Activated CD8-positive, alpha-beta T cell treated with anti-CD3 and anti-CD28 coated beads, Interleukin-2, amount 10 ng/mL, durations not matched to agents 7 days and 5 days (primary cell): ENCODE measurements at regions not wholly inside any gene's neighbourhood (a gene's known extent, or its start where the extent isn't known, plus 50 kb on each side); places are given as distances from the start of the nearest gene placed in this dataset.

Experiments used
- ATAC-seq: fragments of 150-1000 bp; cut with Tn5 transposase; one replicate; pipeline ENCODE4 v1.10.0; 2021; ENCODE audit warnings: moderate library complexity
- CTCF ChIA-PET: fragments of 350-600 bp; sonication (Branson Sonifier 250); formaldehyde crosslinking; loops from one replicate; lab custom pipeline; 2021; ENCODE audit warnings: antibody characterized with exemption; lab: Charles Lee
- POLR2A ChIA-PET: fragments of 350-600 bp; sonication (Branson Sonifier 250); formaldehyde crosslinking; loops from one replicate; lab custom pipeline; 2021; ENCODE audit warnings: antibody characterized with exemption; lab: Charles Lee
- DNase-seq: peaks from one replicate; pipeline ENCODE4 v3.0.0-alpha.2; 2020
- H3K27ac Mint-ChIP-seq: one replicate; pipeline ENCODE4 v1.8.0; 2021; ENCODE audit warnings: mild to moderate bottlenecking, mixed read lengths
- H3K27me3 Mint-ChIP-seq: one replicate; pipeline ENCODE4 v1.8.0; 2021; ENCODE audit warnings: low read depth, mixed read lengths
- H3K36me3 Mint-ChIP-seq: one replicate; pipeline ENCODE4 v1.8.0; 2021; ENCODE audit warnings: low read depth, mixed read lengths
- H3K4me1 Mint-ChIP-seq: one replicate; pipeline ENCODE4 v1.8.0; 2021; ENCODE audit warnings: low read depth, mixed read lengths
- H3K4me3 Mint-ChIP-seq: one replicate; pipeline ENCODE4 v1.8.0; 2021; ENCODE audit warnings: mild to moderate bottlenecking, mixed read lengths
- H3K9me3 Mint-ChIP-seq: one replicate; pipeline ENCODE4 v1.8.0; 2022; ENCODE audit warnings: mixed read lengths; ENCODE audit not compliant: insufficient read depth

- Mint-ChIP-seq H3K4me3 (no peak overlapping the region), H3K27ac (no peak overlapping the region), H3K9me3 (no peaks in the 10 kb centered on the region), H3K27me3 (no peaks in the 10 kb centered on the region), H3K36me3 (no peaks in the 10 kb centered on the region), H3K4me1 (no peaks in the 10 kb centered on the region)
- ATAC-seq (no peak), DNase-seq (no peak)
- ChIA-PET POLR2A (no interaction called here), CTCF (no interaction called here)
Observed at GRCh38 chr6:147750413-147750812, 241.9 kb downstream of the SAMD5 start.

DNA sequence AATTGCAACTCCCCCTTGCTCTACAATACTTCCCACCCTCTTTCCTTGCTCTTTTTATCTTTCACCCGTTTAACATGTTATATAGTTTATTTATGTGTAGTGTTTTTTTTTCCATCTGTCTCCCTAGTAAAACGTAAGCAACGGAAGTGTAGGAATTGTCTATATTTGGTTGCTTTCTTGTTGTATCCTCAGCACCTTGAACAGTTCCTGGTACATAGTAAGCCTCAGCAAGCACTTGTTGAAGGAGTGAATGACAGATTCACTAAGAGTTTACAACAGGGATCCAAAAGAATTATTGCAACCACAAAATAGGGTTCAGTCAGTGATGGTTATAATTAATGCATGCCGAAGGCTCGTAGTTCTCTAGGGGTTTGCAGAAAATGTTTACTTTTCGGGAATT is 242.7 kb downstream of the SAMD5 start:
- Mint-ChIP-seq H3K9me3 (no peaks in the 10 kb centered on the region), H3K4me3 (no peak overlapping the region), H3K27me3 (no peaks in the 10 kb centered on the region), H3K27ac (no peak overlapping the region), H3K4me1 (no peaks in the 10 kb centered on the region), H3K36me3 (no peaks in the 10 kb centered on the region)
- ATAC-seq (no peak), DNase-seq (no peak)
- ChIA-PET POLR2A (no interaction called here), CTCF (no interaction called here)

- no peak for DNase-seq
- ChIA-PET CTCF (no interaction called here), POLR2A (no interaction called here)
- H3K36me3 Mint-ChIP-seq: no peaks in the 10 kb centered on the region
- H3K9me3 Mint-ChIP-seq: no peaks in the 10 kb centered on the region
- no peaks in the 10 kb centered on the region for H3K4me1 Mint-ChIP-seq
- no peaks in the 10 kb centered on the region for H3K27me3 Mint-ChIP-seq
- no peak overlapping the region for H3K27ac Mint-ChIP-seq
- ATAC-seq: no peak
- no peak overlapping the region for H3K4me3 Mint-ChIP-seq
Observed at GRCh38 chr6:147752689-147753403, 244.4 kb downstream of the SAMD5 start.

DNA sequence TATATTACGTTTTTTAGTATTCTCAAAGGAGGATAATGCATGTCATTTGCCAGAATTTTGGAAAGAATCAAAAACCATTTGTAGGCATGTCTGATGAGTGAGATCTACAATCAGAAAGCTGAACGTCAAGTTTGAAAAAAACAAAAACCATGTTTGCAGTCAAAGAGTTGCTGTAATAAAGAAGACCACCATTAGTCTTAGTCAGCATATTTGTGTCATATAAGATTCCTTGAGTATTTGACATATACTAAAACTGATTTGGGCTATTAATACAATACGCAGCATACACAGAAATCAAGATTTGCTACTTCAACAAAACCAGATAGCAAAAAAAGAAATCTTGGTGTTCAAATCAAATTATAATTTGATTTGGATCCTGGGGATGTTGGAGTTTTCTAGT is 247.5 kb downstream of the SAMD5 start:
- POLR2A ChIA-PET: no interaction called here
- H3K27me3 Mint-ChIP-seq: no peaks in the 10 kb centered on the region
- no peaks in the 10 kb centered on the region for H3K9me3 Mint-ChIP-seq
- DNase-seq (no peak), ATAC-seq (no peak)
- H3K36me3 Mint-ChIP-seq: no peaks in the 10 kb centered on the region
- H3K27ac Mint-ChIP-seq: no peak overlapping the region
- no peak overlapping the region for H3K4me3 Mint-ChIP-seq
- no peaks in the 10 kb centered on the region for H3K4me1 Mint-ChIP-seq
- CTCF ChIA-PET: no interaction called here

- no peak overlapping the region for H3K27ac Mint-ChIP-seq
- H3K4me1 Mint-ChIP-seq: no peaks in the 10 kb centered on the region
- no peak overlapping the region for H3K4me3 Mint-ChIP-seq
- DNase-seq (no peak), ATAC-seq (no peak)
- no peaks in the 10 kb centered on the region for H3K9me3 Mint-ChIP-seq
- CTCF ChIA-PET: no interaction called here
- no peaks in the 10 kb centered on the region for H3K27me3 Mint-ChIP-seq
- H3K36me3 Mint-ChIP-seq: no peaks in the 10 kb centered on the region
- POLR2A ChIA-PET: no interaction called here
Observed at GRCh38 chr6:147756891-147757290, 248.4 kb downstream of the SAMD5 start.

GRCh38 chr6:147757291-147757690 is 248.8 kb downstream of the SAMD5 start:
- no peak overlapping the region for H3K27ac Mint-ChIP-seq
- no peak for DNase-seq
- no peaks in the 10 kb centered on the region for H3K36me3 Mint-ChIP-seq
- ChIA-PET POLR2A (no interaction called here), CTCF (no interaction called here)
- H3K4me3 Mint-ChIP-seq: no peak overlapping the region
- ATAC-seq: no peak
- no peaks in the 10 kb centered on the region for H3K27me3 Mint-ChIP-seq
- no peaks in the 10 kb centered on the region for H3K9me3 Mint-ChIP-seq
- H3K4me1 Mint-ChIP-seq: no peaks in the 10 kb centered on the region

DNA sequence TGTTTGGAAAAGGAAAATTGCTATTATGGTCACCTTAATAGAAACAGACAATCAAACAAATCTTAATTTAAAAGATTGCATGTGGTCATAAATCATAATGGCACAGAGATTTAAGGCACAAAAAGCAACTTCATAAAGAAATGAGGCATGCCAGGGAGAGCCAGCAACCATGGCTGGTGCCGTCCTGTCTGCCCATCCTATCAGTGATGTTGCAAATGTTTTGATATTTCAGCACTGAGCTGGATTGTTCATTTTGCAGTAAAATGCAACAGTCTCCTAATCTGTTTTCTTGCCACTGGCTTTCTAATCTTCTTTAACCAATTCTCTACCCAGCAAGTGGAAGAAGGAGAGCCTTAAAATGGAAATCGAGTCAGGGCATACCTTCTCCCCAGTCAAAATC is 249.8 kb downstream of the SAMD5 start:
- no peaks in the 10 kb centered on the region for H3K27me3 Mint-ChIP-seq
- H3K4me3 Mint-ChIP-seq: no peak overlapping the region
- H3K36me3 Mint-ChIP-seq: no peaks in the 10 kb centered on the region
- no peak for ATAC-seq
- no peak overlapping the region for H3K27ac Mint-ChIP-seq
- no peak for DNase-seq
- H3K4me1 Mint-ChIP-seq: no peaks in the 10 kb centered on the region
- no peaks in the 10 kb centered on the region for H3K9me3 Mint-ChIP-seq
- ChIA-PET CTCF (no interaction called here), POLR2A (no interaction called here)

DNA sequence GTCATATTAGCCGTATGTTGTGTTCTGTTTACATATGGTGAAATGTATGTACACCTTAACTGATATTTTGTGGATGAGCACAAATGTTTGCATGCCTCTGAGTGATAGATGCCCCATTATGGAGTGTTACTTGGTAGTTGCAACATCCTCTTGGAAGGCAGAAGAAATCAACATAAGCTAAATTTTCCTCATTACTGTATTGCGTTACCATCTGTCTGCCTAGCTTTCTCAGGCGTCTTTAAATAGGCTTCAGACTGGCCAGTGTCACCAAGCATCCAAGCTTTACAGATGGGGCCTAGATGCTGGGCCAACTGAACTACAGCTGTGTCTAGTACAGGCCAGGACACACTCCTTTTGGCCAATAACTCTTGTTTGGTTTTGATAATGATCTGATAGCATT is 250.6 kb downstream of the SAMD5 start:
- ChIA-PET POLR2A (no interaction called here), CTCF (no interaction called here)
- no peaks in the 10 kb centered on the region for H3K27me3 Mint-ChIP-seq
- H3K4me3 Mint-ChIP-seq: no peak overlapping the region
- DNase-seq (no peak), ATAC-seq (no peak)
- no peaks in the 10 kb centered on the region for H3K36me3 Mint-ChIP-seq
- H3K9me3 Mint-ChIP-seq: no peaks in the 10 kb centered on the region
- no peak overlapping the region for H3K27ac Mint-ChIP-seq
- H3K4me1 Mint-ChIP-seq: no peaks in the 10 kb centered on the region

DNA sequence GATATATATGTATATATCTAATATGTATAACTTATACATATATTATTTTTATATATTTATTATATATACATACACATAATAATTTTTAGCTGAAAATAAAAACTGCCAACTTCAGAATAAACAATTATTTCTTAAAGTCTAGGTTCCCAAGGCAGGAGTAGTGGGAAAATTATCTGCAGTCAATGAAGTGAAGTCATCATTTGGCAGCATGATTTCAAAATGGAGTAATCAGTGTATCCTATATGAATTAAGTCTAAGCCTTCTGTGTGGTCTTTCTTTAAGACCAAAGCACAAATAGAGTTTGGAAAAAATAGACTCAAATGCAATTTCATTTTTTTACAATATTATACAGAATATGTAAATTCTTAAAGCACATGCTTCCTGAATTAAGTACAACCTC is 251.0 kb downstream of the SAMD5 start:
- Mint-ChIP-seq H3K9me3 (no peaks in the 10 kb centered on the region), H3K4me3 (no peak overlapping the region), H3K36me3 (no peaks in the 10 kb centered on the region), H3K27me3 (no peaks in the 10 kb centered on the region), H3K4me1 (no peaks in the 10 kb centered on the region), H3K27ac (no peak overlapping the region)
- CTCF ChIA-PET: no interaction called here
- no peak for DNase-seq
- POLR2A ChIA-PET: no interaction called here
- no peak for ATAC-seq

DNA sequence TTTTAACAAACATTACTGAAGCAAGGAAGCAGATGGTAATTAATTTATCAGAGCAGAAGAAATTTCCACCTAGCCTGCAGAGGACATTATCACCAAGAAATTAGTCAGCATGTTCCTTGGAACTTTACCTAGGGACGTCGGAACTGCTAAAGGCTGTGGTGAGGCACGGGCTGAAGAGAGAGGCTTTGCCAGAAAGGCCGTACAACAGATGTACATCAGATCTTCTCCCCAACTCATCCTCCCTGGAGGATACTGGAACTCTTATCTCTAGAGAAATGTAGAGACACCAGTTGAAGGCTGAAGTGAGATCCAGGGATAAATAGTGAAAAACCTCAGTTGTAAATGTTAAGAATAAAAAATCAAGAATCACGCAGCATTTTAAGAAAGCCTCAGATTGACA is 257.1 kb downstream of the SAMD5 start:
- ATAC-seq: no peak
- Mint-ChIP-seq H3K9me3 (no peaks in the 10 kb centered on the region), H3K27me3 (no peaks in the 10 kb centered on the region), H3K36me3 (no peaks in the 10 kb centered on the region), H3K4me3 (no peak overlapping the region), H3K4me1 (no peaks in the 10 kb centered on the region), H3K27ac (no peak overlapping the region)
- POLR2A ChIA-PET: no interaction called here
- DNase-seq: no peak
- CTCF ChIA-PET: no interaction called here

DNA sequence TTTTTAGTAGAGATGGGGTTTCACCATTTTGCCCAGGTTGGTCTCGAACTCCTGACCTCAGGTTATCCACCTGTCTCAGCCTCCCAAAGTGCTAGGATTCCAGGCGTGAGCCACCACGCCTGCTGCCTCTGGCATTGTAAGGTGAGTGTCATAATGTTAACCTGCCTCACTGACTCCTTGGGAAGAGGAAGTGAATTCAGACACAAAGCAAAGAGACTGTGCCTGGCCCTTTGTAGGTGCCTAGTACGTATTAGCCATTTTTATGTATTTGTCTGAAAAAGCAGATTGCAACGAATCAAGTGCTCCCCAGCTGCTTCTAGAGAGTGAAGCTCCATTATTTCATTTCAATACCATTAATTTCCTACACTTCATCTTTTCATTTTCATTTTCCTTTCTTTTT is 260.5 kb downstream of the SAMD5 start:
- Mint-ChIP-seq H3K27me3 (no peaks in the 10 kb centered on the region), H3K4me1 (no peaks in the 10 kb centered on the region), H3K4me3 (no peak overlapping the region), H3K27ac (no peak overlapping the region), H3K9me3 (no peaks in the 10 kb centered on the region), H3K36me3 (no peaks in the 10 kb centered on the region)
- no peak for ATAC-seq
- CTCF ChIA-PET: no interaction called here
- DNase-seq: no peak
- POLR2A ChIA-PET: no interaction called here

DNA sequence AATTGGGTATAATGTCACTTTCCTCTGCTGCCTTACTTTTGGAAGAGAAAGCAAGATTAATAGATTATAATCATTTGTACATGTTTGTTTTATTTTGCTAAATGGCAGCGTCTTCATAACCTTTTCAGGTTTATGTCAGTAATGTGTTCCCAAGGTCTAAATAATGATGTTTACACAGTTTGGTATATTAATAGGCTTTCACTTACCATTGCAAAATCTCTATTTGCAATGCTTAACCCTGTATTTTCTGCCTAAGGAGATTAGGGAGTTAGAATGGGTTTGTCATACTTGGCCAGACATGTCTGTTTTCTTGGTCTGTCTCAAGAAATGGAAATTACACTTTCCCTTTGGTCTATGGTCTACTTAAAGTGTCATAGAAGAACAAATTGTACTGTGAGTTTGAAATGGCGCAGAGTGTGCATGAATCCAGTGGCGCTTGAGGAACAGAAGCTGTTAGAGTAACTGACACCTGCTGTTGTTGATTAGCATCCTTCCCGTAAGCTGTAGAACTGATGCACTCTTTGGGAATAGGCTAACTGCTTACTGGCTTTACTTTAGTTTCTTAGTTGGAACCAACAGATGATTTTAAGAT is 261.1 kb downstream of the SAMD5 start:
- ChIA-PET POLR2A (no interaction called here), CTCF (no interaction called here)
- H3K36me3 Mint-ChIP-seq: no peaks in the 10 kb centered on the region
- no peak for ATAC-seq
- H3K27me3 Mint-ChIP-seq: no peaks in the 10 kb centered on the region
- H3K4me3 Mint-ChIP-seq: no peak overlapping the region
- no peaks in the 10 kb centered on the region for H3K4me1 Mint-ChIP-seq
- no peak overlapping the region for H3K27ac Mint-ChIP-seq
- DNase-seq: no peak
- H3K9me3 Mint-ChIP-seq: no peaks in the 10 kb centered on the region

DNA sequence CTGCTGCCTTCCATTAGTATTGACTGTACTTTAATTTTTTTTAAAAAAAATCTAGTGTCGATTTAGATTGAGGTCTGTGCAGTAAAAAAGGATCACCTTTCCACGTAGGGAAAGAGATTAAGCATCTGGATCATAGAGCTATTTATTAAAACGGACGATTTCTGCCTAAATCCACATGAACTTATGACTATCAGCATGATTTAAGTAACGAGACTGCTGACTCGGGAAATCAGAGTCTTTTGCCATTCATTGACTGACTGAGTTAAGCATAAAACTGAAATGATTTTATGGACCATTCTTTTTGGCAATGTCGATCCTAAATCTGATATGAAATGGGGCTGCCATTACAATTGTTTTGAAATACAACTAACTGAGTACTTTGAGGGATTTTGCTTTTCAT is 261.7 kb downstream of the SAMD5 start:
- Mint-ChIP-seq H3K36me3 (no peaks in the 10 kb centered on the region), H3K27me3 (no peaks in the 10 kb centered on the region), H3K9me3 (no peaks in the 10 kb centered on the region), H3K4me1 (no peaks in the 10 kb centered on the region), H3K4me3 (no peak overlapping the region), H3K27ac (no peak overlapping the region)
- DNase-seq: no peak
- CTCF ChIA-PET: no interaction called here
- POLR2A ChIA-PET: no interaction called here
- no peak for ATAC-seq
